ENCODE measurements at regions not wholly inside any gene's neighbourhood (a gene's known extent, or its start where the extent isn't known, plus 50 kb on each side); places are given as distances from the start of the nearest gene placed in this dataset.
"Not testable (repeated sequence)": the region's sequence is repeated elsewhere in the genome, so short reads cannot be mapped to it uniquely, and the experiment has no call there.

GRCh38 chr1:146673729-146674299, 264.3 kb upstream of the NBPF12 start:
- H3K36me3 ChIP-seq (ENCODE audit: control insufficient read depth, insufficient read depth, low read length); H3K4me3 ChIP-seq (ENCODE audit: low read depth, low read length); ATAC-seq (ENCODE audit: low read depth in 2 of 2); H3K27ac Mint-ChIP-seq; H3K4me1 ChIP-seq (ENCODE audit: control insufficient read depth, insufficient read depth, low read length, poor library complexity, severe bottlenecking); H3K9me3 Mint-ChIP-seq; H3K9me3 ChIP-seq (ENCODE audit: control insufficient read depth in 2 of 2, low read length in 2 of 2); H3K27me3 Mint-ChIP-seq; H3K4me1 Mint-ChIP-seq; H3K4me3 Mint-ChIP-seq; H3K27me3 ChIP-seq (ENCODE audit: control insufficient read depth, insufficient read depth, low read length); DNase-seq; H3K36me3 Mint-ChIP-seq; H3K27ac ChIP-seq (ENCODE audit: insufficient read depth, low read length, poor library complexity, severe bottlenecking): not testable (repeated sequence)

- not testable (repeated sequence) for H3K27me3 Mint-ChIP-seq, DNase-seq, H3K27ac Mint-ChIP-seq
Measured at GRCh38 chr1:146672608-146673007, 265.5 kb upstream of the NBPF12 start.

GRCh38 chr1:146671588-146671987, 266.5 kb upstream of the NBPF12 start:
- not testable (repeated sequence) for H3K27ac Mint-ChIP-seq; H3K4me1 Mint-ChIP-seq; ATAC-seq (ENCODE audit: low read depth in 2 of 2); DNase-seq; H3K4me3 ChIP-seq (ENCODE audit: low read depth, low read length); H3K27me3 ChIP-seq (ENCODE audit: control insufficient read depth, insufficient read depth, low read length); H3K4me3 Mint-ChIP-seq; H3K9me3 Mint-ChIP-seq; H3K36me3 Mint-ChIP-seq; H3K36me3 ChIP-seq (ENCODE audit: control insufficient read depth, insufficient read depth, low read length); H3K4me1 ChIP-seq (ENCODE audit: control insufficient read depth, insufficient read depth, low read length, poor library complexity, severe bottlenecking); H3K27me3 Mint-ChIP-seq; H3K27ac ChIP-seq (ENCODE audit: insufficient read depth, low read length, poor library complexity, severe bottlenecking); H3K9me3 ChIP-seq (ENCODE audit: control insufficient read depth in 2 of 2, low read length in 2 of 2)

More at GRCh38 chr1:146672608-146673007, 265.5 kb upstream of the NBPF12 start:
- not testable (repeated sequence) for H3K9me3 ChIP-seq (ENCODE audit: control insufficient read depth in 2 of 2, low read length in 2 of 2); H3K27ac ChIP-seq (ENCODE audit: insufficient read depth, low read length, poor library complexity, severe bottlenecking); H3K36me3 Mint-ChIP-seq; H3K9me3 Mint-ChIP-seq; ATAC-seq (ENCODE audit: low read depth in 2 of 2); H3K4me3 Mint-ChIP-seq; H3K4me1 Mint-ChIP-seq; H3K27me3 ChIP-seq (ENCODE audit: control insufficient read depth, insufficient read depth, low read length); H3K36me3 ChIP-seq (ENCODE audit: control insufficient read depth, insufficient read depth, low read length); H3K4me1 ChIP-seq (ENCODE audit: control insufficient read depth, insufficient read depth, low read length, poor library complexity, severe bottlenecking); H3K4me3 ChIP-seq (ENCODE audit: low read depth, low read length)

GRCh38 chr1:146670832-146671566, 267.1 kb upstream of the NBPF12 start:
- H3K9me3 ChIP-seq (ENCODE audit: control insufficient read depth in 2 of 2, low read length in 2 of 2); H3K27me3 ChIP-seq (ENCODE audit: control insufficient read depth, insufficient read depth, low read length); H3K36me3 ChIP-seq (ENCODE audit: control insufficient read depth, insufficient read depth, low read length); H3K4me1 ChIP-seq (ENCODE audit: control insufficient read depth, insufficient read depth, low read length, poor library complexity, severe bottlenecking); ATAC-seq (ENCODE audit: low read depth in 2 of 2); H3K27ac Mint-ChIP-seq; H3K27me3 Mint-ChIP-seq; H3K36me3 Mint-ChIP-seq; H3K4me3 Mint-ChIP-seq; H3K27ac ChIP-seq (ENCODE audit: insufficient read depth, low read length, poor library complexity, severe bottlenecking); H3K9me3 Mint-ChIP-seq; DNase-seq; H3K4me1 Mint-ChIP-seq; H3K4me3 ChIP-seq (ENCODE audit: low read depth, low read length): not testable (repeated sequence)

- H3K4me1 ChIP-seq (ENCODE audit: control insufficient read depth, insufficient read depth, low read length, poor library complexity, severe bottlenecking); ATAC-seq (ENCODE audit: low read depth in 2 of 2); H3K9me3 Mint-ChIP-seq; H3K27me3 ChIP-seq (ENCODE audit: control insufficient read depth, insufficient read depth, low read length); H3K4me3 ChIP-seq (ENCODE audit: low read depth, low read length); H3K9me3 ChIP-seq (ENCODE audit: control insufficient read depth in 2 of 2, low read length in 2 of 2); H3K27me3 Mint-ChIP-seq; H3K27ac Mint-ChIP-seq; H3K4me1 Mint-ChIP-seq; H3K27ac ChIP-seq (ENCODE audit: insufficient read depth, low read length, poor library complexity, severe bottlenecking); H3K36me3 ChIP-seq (ENCODE audit: control insufficient read depth, insufficient read depth, low read length); H3K36me3 Mint-ChIP-seq; DNase-seq; H3K4me3 Mint-ChIP-seq: not testable (repeated sequence)
Measured at GRCh38 chr1:146666275-146666674, 271.8 kb upstream of the NBPF12 start.

- not testable (repeated sequence) for H3K36me3 Mint-ChIP-seq
Measured at GRCh38 chr1:146660242-146660641, 277.9 kb upstream of the NBPF12 start.

GRCh38 chr1:146656356-146657060, 281.6 kb upstream of the NBPF12 start:
- not testable (repeated sequence) for ATAC-seq (ENCODE audit: low read depth in 2 of 2); H3K9me3 ChIP-seq (ENCODE audit: control insufficient read depth in 2 of 2, low read length in 2 of 2); H3K27me3 ChIP-seq (ENCODE audit: control insufficient read depth, insufficient read depth, low read length); H3K36me3 Mint-ChIP-seq; H3K4me1 ChIP-seq (ENCODE audit: control insufficient read depth, insufficient read depth, low read length, poor library complexity, severe bottlenecking); H3K4me3 ChIP-seq (ENCODE audit: low read depth, low read length); H3K27ac ChIP-seq (ENCODE audit: insufficient read depth, low read length, poor library complexity, severe bottlenecking); H3K4me1 Mint-ChIP-seq; H3K9me3 Mint-ChIP-seq; DNase-seq; H3K27ac Mint-ChIP-seq; H3K4me3 Mint-ChIP-seq; H3K27me3 Mint-ChIP-seq; H3K36me3 ChIP-seq (ENCODE audit: control insufficient read depth, insufficient read depth, low read length)

More at GRCh38 chr1:146660242-146660641, 277.9 kb upstream of the NBPF12 start:
- not testable (repeated sequence) for H3K36me3 ChIP-seq (ENCODE audit: control insufficient read depth, insufficient read depth, low read length); H3K9me3 ChIP-seq (ENCODE audit: control insufficient read depth in 2 of 2, low read length in 2 of 2); H3K27ac ChIP-seq (ENCODE audit: insufficient read depth, low read length, poor library complexity, severe bottlenecking); H3K4me1 Mint-ChIP-seq; H3K27me3 Mint-ChIP-seq; H3K9me3 Mint-ChIP-seq; H3K4me1 ChIP-seq (ENCODE audit: control insufficient read depth, insufficient read depth, low read length, poor library complexity, severe bottlenecking); H3K27ac Mint-ChIP-seq; DNase-seq; H3K4me3 Mint-ChIP-seq; ATAC-seq (ENCODE audit: low read depth in 2 of 2); H3K27me3 ChIP-seq (ENCODE audit: control insufficient read depth, insufficient read depth, low read length); H3K4me3 ChIP-seq (ENCODE audit: low read depth, low read length)

GRCh38 chr1:146654763-146655162, 283.4 kb upstream of the NBPF12 start:
- not testable (repeated sequence) for H3K36me3 ChIP-seq (ENCODE audit: control insufficient read depth, insufficient read depth, low read length); H3K4me3 ChIP-seq (ENCODE audit: low read depth, low read length); H3K4me3 Mint-ChIP-seq; H3K36me3 Mint-ChIP-seq; H3K9me3 ChIP-seq (ENCODE audit: control insufficient read depth in 2 of 2, low read length in 2 of 2); H3K9me3 Mint-ChIP-seq; H3K4me1 ChIP-seq (ENCODE audit: control insufficient read depth, insufficient read depth, low read length, poor library complexity, severe bottlenecking); H3K4me1 Mint-ChIP-seq; DNase-seq; H3K27ac Mint-ChIP-seq; H3K27me3 ChIP-seq (ENCODE audit: control insufficient read depth, insufficient read depth, low read length); H3K27me3 Mint-ChIP-seq; ATAC-seq (ENCODE audit: low read depth in 2 of 2); H3K27ac ChIP-seq (ENCODE audit: insufficient read depth, low read length, poor library complexity, severe bottlenecking)

All from CD4-positive, CD25-positive, alpha-beta regulatory T cell (primary cell).